Keratinocyte (primary cell): ENCODE measurements at regions not wholly inside any gene's neighbourhood (a gene's known extent, or its start where the extent isn't known, plus 50 kb on each side); places are given as distances from the start of the nearest gene placed in this dataset.

Experiments used
- DNase-seq: peaks from one replicate; pipeline ENCODE4 v3.0.0-alpha.2; 2011; ENCODE audit warnings: low read depth, missing footprints, low spot score
- FAIRE-seq: peaks from 2 replicates; lab custom pipeline; 2011; peaks lifted over from hg19 to GRCh38; lab: Jason Lieb, UNC
- H2AFZ ChIP-seq: 2 replicates; pipeline ENCODE4 v1.6.0; 2012; ENCODE audit warnings: low read length, control low read depth, inconsistent platforms; ENCODE audit not compliant: control insufficient read depth
- H3K27ac ChIP-seq: 2 replicates; pipeline ENCODE4 v1.5.1; 2011; ENCODE audit warnings: low read length; ENCODE audit not compliant: control insufficient read depth, insufficient read depth
- H3K27me3 ChIP-seq: 3 replicates; pipeline ENCODE4 v1.6.0; 2011; ENCODE audit warnings: low read length; ENCODE audit not compliant: control insufficient read depth, insufficient read depth; ENCODE audit errors: extremely low read depth
- H3K36me3 ChIP-seq, 2 experiments: 2 replicates in 1 of 2; 3 replicates in 1 of 2; pipeline ENCODE4 v1.5.1; 2011; ENCODE audit warnings: low read length in 2 of 2, mild to moderate bottlenecking in 1 of 2; ENCODE audit not compliant: control insufficient read depth in 2 of 2, insufficient read depth in 2 of 2; ENCODE audit errors: extremely low read depth in 1 of 2
- H3K4me1 ChIP-seq: 3 replicates; pipeline ENCODE4 v1.5.1; 2011; ENCODE audit warnings: low read length; ENCODE audit not compliant: control insufficient read depth, insufficient read depth; ENCODE audit errors: extremely low read depth
- H3K4me2 ChIP-seq: 3 replicates; pipeline ENCODE4 v1.6.0; 2011; ENCODE audit warnings: low read depth, low read length; ENCODE audit not compliant: control insufficient read depth, insufficient read depth; ENCODE audit errors: extremely low read depth
- H3K4me3 ChIP-seq, 3 experiments: fragments of 200-600 bp in 1 of 3; sonication (generic) in 1 of 3; 2 replicates in 2 of 3; 3 replicates in 1 of 3; pipeline ENCODE4 v1.5.1; 2011 to 2016; ENCODE audit warnings: low read length in 3 of 3, mild to moderate bottlenecking in 3 of 3, control low read depth in 2 of 3, inconsistent platforms in 1 of 3, low read depth in 1 of 3, mixed read lengths in 1 of 3, mixed run types in 1 of 3, moderate library complexity in 1 of 3; ENCODE audit not compliant: control insufficient read depth in 2 of 3, insufficient read depth in 2 of 3; ENCODE audit errors: extremely low read depth in 1 of 3
- H3K79me2 ChIP-seq: 2 replicates; pipeline ENCODE4 v1.6.0; 2012; ENCODE audit warnings: low read length; ENCODE audit not compliant: control insufficient read depth, insufficient read depth
- H3K9ac ChIP-seq: 3 replicates; pipeline ENCODE4 v1.6.0; 2011; ENCODE audit warnings: low read length; ENCODE audit not compliant: control insufficient read depth, insufficient read depth; ENCODE audit errors: extremely low read depth
- H3K9me1 ChIP-seq: 3 replicates; pipeline ENCODE4 v1.6.0; 2011; ENCODE audit warnings: low read length; ENCODE audit not compliant: control insufficient read depth, insufficient read depth; ENCODE audit errors: extremely low read depth
- H3K9me3 ChIP-seq: 2 replicates; pipeline ENCODE4 v1.5.1; 2012; ENCODE audit warnings: low read depth, low read length; ENCODE audit not compliant: control insufficient read depth
- H4K20me1 ChIP-seq: 3 replicates; pipeline ENCODE4 v1.6.0; 2011; ENCODE audit warnings: low read length; ENCODE audit not compliant: control insufficient read depth, insufficient read depth; ENCODE audit errors: extremely low read depth
- EZH2 ChIP-seq: IDR thresholded peaks from one replicate; pipeline ENCODE4 v1.6.1; 2012; ENCODE audit warnings: inconsistent platforms, mild to moderate bottlenecking, low read length, moderate library complexity
- dilution Hi-C: fragments of 300-500 bp; cut with MboI; formaldehyde crosslinking; loops from one replicate; pipeline ENCODE4 v1.7.0; 2020; ENCODE audit warnings: low sequenced_read_pairs; ENCODE audit not compliant: extremely low pct_ligation_motif_present
- TF ChIP-seq, protein P1 (sequence below), 3 experiments: IDR thresholded peaks in 1 of 3; conservative IDR thresholded peaks in 1 of 3; optimal IDR thresholded peaks in 1 of 3; 2 replicates in 2 of 3; 3 replicates in 1 of 3; pipeline versions ENCODE3 to v1.5.1; 2011; ENCODE audit warnings: low read length in 3 of 3, mild to moderate bottlenecking in 3 of 3, moderate library complexity in 2 of 3, control low read depth in 1 of 3, inconsistent platforms in 1 of 3; ENCODE audit not compliant: insufficient read depth in 2 of 3; ENCODE audit errors: extremely low read depth in 1 of 3

DNA sequence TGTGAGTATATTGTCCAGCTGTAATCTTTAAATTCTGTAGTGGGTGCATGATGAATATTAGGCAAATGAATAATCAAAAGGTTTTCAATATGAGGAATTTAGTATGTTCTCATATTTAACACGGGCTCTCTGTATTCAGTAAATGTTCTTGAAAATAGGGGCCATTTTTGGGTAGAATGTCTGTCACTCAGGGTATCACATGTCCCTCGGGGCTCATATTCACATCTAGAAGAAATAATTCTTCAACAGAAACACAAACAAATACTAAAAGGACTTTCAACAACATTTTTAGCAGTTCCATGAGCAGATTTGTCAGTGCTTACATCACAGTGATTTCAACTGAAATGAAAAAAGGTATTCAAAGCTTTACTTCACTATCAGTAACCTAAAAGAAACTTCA is 1388.4 kb upstream of the MIR17HG start:
- no peak overlapping the region for H3K27ac ChIP-seq
- no peak overlapping the region for H3K4me3 ChIP-seq
- dilution Hi-C loops, result no loop called here
- H3K79me2 ChIP-seq, result no peaks in the 10 kb centered on the region
- H3K4me2 ChIP-seq, result no peak overlapping the region
- H3K27me3 ChIP-seq, result no peaks in the 10 kb centered on the region
- no peak for FAIRE-seq
- no peak for DNase-seq
- no peaks in the 10 kb centered on the region for H4K20me1 ChIP-seq
- no peak overlapping the region for H3K9ac ChIP-seq
- no peaks in the 10 kb centered on the region for H3K9me1 ChIP-seq
- H3K4me1 ChIP-seq, result no peaks in the 10 kb centered on the region
- no peaks in the 10 kb centered on the region for H3K36me3 ChIP-seq
- TF ChIP-seq, protein P1, sequence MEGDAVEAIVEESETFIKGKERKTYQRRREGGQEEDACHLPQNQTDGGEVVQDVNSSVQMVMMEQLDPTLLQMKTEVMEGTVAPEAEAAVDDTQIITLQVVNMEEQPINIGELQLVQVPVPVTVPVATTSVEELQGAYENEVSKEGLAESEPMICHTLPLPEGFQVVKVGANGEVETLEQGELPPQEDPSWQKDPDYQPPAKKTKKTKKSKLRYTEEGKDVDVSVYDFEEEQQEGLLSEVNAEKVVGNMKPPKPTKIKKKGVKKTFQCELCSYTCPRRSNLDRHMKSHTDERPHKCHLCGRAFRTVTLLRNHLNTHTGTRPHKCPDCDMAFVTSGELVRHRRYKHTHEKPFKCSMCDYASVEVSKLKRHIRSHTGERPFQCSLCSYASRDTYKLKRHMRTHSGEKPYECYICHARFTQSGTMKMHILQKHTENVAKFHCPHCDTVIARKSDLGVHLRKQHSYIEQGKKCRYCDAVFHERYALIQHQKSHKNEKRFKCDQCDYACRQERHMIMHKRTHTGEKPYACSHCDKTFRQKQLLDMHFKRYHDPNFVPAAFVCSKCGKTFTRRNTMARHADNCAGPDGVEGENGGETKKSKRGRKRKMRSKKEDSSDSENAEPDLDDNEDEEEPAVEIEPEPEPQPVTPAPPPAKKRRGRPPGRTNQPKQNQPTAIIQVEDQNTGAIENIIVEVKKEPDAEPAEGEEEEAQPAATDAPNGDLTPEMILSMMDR (optimal IDR thresholded peaks at IDR 0.05 in 1 of 3, IDR thresholded peaks at IDR 0.05 in 1 of 3, conservative IDR thresholded peaks at IDR 0.05 in 1 of 3; ENCODE audit: extremely low read depth in 1 of 3, insufficient read depth in 2 of 3, low read length in 3 of 3), result no peak
- no peak for TF ChIP-seq EZH2
- H2AFZ ChIP-seq, result no peak overlapping the region
- H3K9me3 ChIP-seq, result no peaks in the 10 kb centered on the region

DNA sequence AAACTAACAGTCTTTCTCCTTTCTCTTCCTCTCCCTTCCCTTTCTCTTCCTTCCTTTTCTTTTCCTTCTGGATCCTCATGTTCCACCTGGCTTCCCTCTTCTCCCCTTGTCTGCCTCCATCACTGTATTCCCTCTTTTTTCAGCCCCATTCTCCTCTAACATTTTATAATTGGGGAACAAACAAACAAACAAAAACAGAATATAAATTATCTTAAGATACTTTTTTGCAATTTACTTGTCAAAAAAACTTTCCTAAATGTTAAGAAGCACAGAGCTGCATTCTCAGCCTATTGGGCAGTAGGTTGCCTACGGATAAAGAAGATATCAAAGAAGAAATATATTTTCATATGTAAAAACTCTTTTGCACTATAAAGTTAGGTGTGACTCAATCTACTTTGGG is 1382.2 kb upstream of the MIR17HG start:
- no peak for DNase-seq
- H3K9me3 ChIP-seq, result no peaks in the 10 kb centered on the region
- no peak overlapping the region for H3K9ac ChIP-seq
- no peaks in the 10 kb centered on the region for H4K20me1 ChIP-seq
- no peaks in the 10 kb centered on the region for H3K9me1 ChIP-seq
- no peak overlapping the region for H3K4me3 ChIP-seq
- H3K4me2 ChIP-seq, result no peak overlapping the region
- H3K27ac ChIP-seq, result no peak overlapping the region
- H3K4me1 ChIP-seq, result no peaks in the 10 kb centered on the region
- TF ChIP-seq, protein P1 (optimal IDR thresholded peaks at IDR 0.05 in 1 of 3, IDR thresholded peaks at IDR 0.05 in 1 of 3, conservative IDR thresholded peaks at IDR 0.05 in 1 of 3; ENCODE audit: extremely low read depth in 1 of 3, insufficient read depth in 2 of 3, low read length in 3 of 3), result no peak
- H2AFZ ChIP-seq, result no peak overlapping the region
- no peaks in the 10 kb centered on the region for H3K27me3 ChIP-seq
- H3K79me2 ChIP-seq, result no peaks in the 10 kb centered on the region
- H3K36me3 ChIP-seq, result no peaks in the 10 kb centered on the region
- dilution Hi-C loops, result no loop called here
- FAIRE-seq, result no peak
